Gastroesophageal sphincter (tissue), 3 donors: ENCODE measurements at regions not wholly inside any gene's neighbourhood (a gene's known extent, or its start where the extent isn't known, plus 50 kb on each side); places are given as distances from the start of the nearest gene placed in this dataset.

Experiments used
- CTCF ChIP-seq, 4 experiments: fragments of 200-600 bp in 2 of 4; fragments of 450-650 bp in 2 of 4; sonication (generic) in 1 of 4; IDR thresholded peaks; one replicate each; pipeline ENCODE4 v1.5.1; 2017 to 2019; ENCODE audit warnings: antibody characterized with exemption in 4 of 4, mild to moderate bottlenecking in 2 of 4, moderate library complexity in 2 of 4
- EP300 ChIP-seq: sonication (generic); formaldehyde crosslinking; IDR thresholded peaks from one replicate; pipeline ENCODE4 v1.6.1; 2017; ENCODE audit warnings: antibody characterized with exemption, mild to moderate bottlenecking
- POLR2A ChIP-seq, 2 donors: fragments of 450-650 bp; IDR thresholded peaks; one replicate each; pipeline ENCODE4 v1.6.1; 2017; ENCODE audit warnings: antibody characterized with exemption in 2 of 2, mild to moderate bottlenecking in 2 of 2, moderate library complexity in 1 of 2
- POLR2AphosphoS5 ChIP-seq: sonication (generic); formaldehyde crosslinking; IDR thresholded peaks from one replicate; pipeline ENCODE4 v1.6.1; 2017; ENCODE audit warnings: antibody characterized with exemption

DNA sequence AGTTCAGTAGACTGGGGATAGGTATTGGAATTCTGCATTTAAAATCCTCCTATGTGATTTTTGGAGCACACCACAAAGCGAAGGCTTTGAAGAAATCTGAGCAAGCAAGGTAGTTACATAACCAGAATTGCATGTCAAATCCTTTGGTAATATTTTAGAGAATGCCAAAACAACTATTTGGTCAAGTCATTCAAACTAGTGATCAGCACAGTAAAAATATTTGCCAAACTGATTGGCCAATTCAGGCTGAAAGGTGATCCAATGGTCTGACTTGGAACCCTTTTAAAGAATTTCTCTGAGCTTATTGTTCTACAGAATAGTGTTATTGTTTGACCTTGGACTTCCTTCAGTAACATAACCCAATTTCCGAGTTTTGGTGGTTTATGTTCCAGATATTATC is 214.2 kb upstream of the ETAA1 start:
- TF ChIP-seq POLR2A (IDR thresholded peaks at IDR 0.05), result no peak
- no peak for TF ChIP-seq POLR2AphosphoS5
- no peak for TF ChIP-seq CTCF (IDR thresholded peaks at IDR 0.05)
- no peak for TF ChIP-seq EP300
